GDM1 (cell line): ENCODE measurements at regions not wholly inside any gene's neighbourhood (a gene's known extent, or its start where the extent isn't known, plus 50 kb on each side); places are given as distances from the start of the nearest gene placed in this dataset.
A peak's percentile ranks its signal among the peaks of the same experiment; 100 is the strongest.
"Not testable (repeated sequence)": the region's sequence is repeated elsewhere in the genome, so short reads cannot be mapped to it uniquely, and the experiment has no call there.

ENCODE experiments used
- DNase-seq: peaks from one replicate; lab custom pipeline; 2025; lab: John Stamatoyannopoulos, UW

GRCh38 chr7:121563177-121563576, 167.1 kb upstream of the FAM3C start:
- DNase-seq, result no peak

DNA sequence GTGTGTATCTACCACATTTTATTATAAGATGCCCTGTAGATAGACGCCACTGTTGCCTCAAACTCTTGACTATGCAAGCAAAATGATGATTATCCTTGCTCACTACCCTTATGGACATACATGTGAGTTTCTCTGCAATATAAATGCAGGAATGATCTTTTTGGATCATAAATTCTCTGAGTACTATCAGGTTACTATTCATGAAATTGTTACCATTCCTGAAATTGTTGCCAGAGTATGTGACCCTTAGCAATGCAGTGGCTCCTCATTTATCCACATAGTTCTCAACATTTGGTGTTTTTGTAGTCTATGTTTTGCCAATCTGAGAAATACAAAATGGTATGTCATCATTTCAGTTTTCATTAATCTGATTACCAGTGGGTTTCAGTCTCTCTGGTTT, 166.2 kb upstream of the FAM3C start:
- DNase-seq, result no peak

DNA sequence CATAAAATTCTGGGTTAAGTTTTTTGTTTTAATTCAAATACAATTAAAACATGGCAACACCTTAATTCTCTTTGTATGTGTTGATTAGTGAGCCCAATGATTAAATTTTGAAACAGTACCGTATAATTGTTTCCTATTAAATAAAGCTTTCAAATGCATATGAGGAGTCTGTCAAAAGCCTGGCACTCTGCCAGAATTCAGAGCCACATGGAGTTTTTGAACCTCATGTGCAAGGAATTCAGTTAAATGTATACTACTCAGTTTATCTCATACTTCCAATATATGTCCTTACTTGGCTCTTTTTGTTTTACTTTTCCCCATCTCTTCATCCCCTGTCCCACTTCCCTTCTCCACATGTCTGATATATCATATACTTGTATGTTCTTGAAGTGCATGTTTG, 165.6 kb upstream of the FAM3C start:
- no peak for DNase-seq

DNA sequence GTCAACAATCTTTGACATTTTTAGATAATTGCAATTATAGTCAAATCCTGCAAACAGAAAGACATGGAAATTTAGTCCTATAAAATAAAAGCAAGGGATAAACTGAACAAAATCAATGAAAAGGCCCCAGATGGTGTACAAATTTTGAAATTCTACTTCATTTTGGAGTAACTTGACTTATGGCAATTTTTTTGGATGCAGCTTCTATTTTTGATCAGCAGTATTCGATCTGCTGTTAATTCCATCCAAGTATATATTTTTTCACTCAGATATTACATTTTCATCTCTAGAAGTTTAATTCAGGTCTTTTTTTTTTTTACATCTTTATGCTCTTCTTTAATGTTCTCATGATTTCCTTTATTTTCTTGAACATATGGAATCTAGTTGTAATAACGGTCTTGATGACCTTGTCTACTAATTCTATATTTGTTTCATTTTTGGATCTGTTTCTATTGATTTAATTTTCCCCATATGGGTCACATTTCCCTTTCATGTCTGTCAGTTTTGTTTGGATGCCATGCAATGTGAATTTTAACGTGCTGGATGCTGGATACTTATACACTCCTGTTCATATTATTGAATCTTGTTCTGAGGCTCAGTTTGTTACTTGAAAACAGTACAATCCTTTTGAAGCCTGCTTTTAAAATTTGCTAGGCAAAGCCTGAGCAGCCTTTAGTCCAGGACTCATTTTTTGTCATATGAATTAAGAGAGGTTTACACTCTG, 164.3 kb upstream of the FAM3C start:
- DNase-seq, result no peak

DNA sequence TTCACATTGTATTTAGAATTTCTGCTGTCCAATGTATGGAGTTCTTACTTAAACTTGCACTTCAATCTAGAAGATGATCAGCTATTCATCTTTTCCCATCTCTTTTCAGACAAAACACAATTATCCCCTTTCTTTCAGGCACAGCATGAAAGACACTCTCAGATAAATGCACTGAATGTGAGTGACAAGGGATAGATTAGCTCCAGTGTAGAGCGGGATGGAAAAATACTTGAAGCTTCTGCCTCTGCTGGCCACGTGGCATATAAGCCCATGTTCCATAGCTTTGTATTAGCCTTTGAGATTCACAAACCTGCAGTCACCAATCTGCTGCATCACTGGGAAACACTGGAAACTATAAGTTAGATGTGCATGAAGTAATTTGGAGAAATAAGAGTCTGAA, 162.2 kb upstream of the FAM3C start:
- DNase-seq, result no peak

DNA sequence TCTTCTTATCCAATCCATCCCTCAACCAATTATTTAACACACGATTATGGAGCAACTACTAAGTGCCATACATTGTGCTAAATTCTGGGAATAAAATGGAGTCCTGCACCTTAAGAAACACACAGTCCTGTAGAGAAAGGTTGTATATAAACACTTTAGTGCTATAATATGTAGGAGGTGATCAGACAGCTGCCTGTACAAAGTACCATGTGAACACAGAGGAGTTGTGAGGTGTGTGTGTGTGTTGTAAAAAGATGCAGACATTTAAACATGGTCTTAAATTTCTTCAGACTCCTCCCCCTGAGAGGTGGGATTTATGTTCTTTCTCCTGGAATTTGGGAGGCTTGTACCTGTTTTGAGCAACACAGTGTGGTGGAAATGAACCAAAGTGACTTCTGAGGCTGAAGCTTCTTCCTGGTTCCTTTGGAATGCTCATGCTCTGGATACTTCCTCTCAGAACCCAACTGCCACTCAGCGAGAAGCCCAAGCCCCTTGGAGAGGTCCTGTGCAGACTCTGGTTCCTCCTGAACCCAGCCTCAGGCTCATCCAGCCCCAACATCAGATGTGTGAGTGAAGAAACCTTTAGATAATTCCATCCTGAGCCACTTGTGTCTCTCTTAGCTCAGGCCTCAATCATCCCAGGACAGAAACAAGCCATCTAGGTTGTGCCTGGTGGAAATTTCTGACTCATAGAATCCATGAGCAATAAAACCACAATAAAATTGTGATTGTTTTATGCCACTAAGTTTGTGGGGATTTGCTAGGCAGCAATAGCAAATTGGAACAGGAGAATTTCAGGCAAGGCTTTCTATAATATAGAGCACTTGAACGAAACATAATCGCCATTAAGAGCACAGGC, 161.2 kb upstream of the FAM3C start:
- DNase-seq, result no peak

DNA sequence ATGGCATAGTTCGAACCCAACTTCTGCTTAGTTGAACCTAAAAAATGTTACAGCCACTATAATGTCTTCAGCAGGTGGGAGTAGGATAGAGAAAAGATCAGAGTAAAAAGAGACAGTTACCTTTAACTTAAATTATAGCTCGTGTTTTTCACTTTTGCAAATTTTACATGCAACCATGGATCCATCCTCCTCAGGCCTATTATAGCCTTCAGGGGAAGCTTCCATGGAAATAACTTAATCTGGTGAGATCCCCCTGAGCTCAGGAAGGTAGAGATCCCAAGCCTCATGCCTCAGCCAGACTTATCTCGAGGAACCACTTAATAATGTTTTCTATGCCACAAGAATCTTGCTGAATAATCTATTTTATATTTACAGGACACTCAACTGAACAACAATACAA, 159.4 kb upstream of the FAM3C start:
- DNase-seq, result no peak

DNA sequence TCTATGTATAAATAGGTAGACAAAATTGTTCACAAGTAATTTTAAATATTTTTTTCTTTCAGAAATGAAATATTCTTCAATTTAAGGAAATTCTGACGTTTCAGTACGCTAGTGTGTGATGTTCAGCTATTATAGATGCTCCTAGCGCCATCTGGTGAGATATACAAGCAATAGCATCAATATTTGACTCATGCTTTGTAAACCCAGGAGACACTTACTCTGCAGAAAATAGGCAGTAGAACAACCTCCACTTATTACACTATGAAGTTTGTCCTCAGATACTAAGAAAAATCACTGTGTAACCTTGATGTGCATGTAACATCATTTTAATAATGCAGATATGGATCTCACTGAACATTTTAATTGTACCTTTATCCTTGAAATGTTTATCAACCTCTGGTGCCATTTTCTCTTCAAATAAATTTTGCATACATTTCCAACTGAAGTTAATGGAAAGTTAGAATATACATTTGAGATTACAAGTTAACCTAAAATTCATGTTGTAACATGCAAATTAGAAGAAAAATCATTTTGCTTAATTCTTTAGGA, 151.5 kb upstream of the FAM3C start:
- DNase-seq, result peak; percentile 15

DNA sequence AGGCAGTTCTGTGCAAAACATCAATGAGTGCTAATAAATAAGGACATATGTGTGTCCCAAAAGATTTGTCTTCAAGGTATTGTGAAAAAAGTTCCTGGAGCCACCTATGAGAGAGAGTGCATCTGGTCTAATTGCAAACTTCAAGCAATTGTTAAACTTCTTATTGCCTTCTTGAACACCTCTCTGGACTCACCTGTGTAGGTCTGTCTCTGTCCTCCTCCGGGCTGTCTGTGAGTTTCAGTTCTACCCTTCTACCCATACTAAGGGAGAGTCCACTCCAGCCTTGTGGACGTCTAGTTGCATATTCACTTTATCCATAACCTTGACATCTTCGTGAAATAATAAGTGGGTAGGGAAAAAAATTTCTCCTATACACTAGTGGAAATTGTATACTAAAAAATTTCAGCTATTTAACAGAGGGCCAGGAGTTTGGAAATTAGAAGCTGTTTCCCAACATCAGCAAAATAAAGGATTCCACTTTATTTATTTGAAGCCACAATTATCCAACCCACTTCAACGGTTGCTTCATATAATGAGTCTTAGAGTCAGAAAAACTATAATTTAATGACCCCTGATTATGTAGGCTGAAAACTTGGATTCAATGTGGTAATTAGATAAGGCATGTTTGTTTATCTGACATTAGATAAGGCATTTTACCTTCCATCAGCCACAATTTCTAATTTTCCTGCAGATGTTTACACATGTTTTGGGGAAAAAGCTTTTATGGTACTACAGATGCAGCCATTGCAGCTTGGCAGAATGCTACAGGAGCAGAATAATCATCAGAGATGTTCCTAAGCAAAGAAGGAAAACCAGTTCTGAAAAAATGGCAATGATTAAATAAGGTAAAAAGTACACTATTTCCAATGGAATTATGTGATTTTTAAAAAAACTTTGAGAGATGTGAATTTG, 150.8 kb upstream of the FAM3C start:
- DNase-seq, result no peak

- DNase-seq, result no peak
Measured at GRCh38 chr7:121545418-121545817, 149.3 kb upstream of the FAM3C start.

DNA sequence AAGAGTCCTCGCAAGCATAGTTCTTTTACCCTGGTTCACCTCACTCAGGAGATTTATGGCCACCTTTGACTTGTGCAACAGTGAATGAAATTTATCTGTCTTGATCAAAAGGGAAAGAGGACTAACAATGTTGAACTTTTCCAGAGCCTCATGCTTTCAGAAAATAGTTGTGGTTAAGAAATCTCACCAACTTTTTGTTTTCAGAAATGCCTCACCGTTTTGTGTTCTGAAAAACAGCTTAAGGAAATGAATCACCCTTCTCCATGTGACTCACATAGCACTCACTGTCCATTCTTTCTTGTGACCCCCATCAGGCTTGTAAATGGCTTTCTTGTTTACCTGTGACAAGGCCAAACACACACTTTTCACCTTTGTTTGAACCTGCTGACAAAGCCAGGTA, 148.6 kb upstream of the FAM3C start:
- DNase-seq, result no peak

DNA sequence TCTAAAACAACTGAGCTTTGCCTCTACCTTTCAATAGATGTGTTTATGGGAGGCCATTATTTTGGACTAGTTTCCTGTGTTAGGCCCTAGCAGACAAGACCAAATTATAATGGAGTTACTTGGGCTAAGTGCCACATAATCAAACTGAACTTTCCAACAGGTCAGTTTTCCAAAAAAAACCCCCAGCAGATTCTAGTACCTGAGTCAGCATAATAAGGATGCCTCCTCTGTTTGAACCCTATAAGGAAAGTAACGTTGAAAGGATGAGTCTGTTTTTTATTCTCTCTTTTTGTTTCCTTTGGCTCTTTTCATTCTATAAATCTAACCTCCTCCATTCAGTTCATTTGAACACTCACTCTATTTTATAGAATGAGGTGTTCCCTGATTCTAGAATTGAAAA, 148.1 kb upstream of the FAM3C start:
- no peak for DNase-seq

DNA sequence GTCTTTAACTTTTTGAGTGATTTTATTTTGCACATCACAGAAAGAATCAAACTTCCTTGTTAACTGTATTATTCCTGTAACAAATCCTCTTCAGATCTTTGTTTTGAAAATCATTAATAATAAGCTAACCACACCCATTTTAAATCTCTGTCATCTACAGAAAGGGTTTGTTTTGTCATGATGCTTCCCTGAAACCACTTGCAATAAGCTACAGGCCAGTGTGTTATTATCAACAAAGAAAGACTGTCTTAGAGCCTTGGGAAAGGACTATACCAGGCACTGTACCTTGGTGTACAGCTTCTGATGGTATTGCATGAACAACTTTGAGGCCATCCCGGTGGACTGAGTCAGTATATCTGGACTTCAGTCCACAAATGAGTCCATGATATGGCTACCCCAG, 145.3 kb upstream of the FAM3C start:
- no peak for DNase-seq

- no peak for DNase-seq
Measured at GRCh38 chr7:121540138-121540537, 144.0 kb upstream of the FAM3C start.

- DNase-seq, result no peak
Measured at GRCh38 chr7:121537031-121537430, 140.9 kb upstream of the FAM3C start.

- DNase-seq, result no peak
Measured at GRCh38 chr7:121531175-121532070, 135.3 kb upstream of the FAM3C start.

- no peak for DNase-seq
Measured at GRCh38 chr7:121530227-121531174, 134.4 kb upstream of the FAM3C start.

- DNase-seq, result no peak
Measured at GRCh38 chr7:121529003-121529402, 132.9 kb upstream of the FAM3C start.

- DNase-seq, result not testable (repeated sequence)
Measured at GRCh38 chr7:121526210-121526609, 130.1 kb upstream of the FAM3C start.
